GM19240 (cell line): ENCODE measurements at regions not wholly inside any gene's neighbourhood (a gene's known extent, or its start where the extent isn't known, plus 50 kb on each side); places are given as distances from the start of the nearest gene placed in this dataset.

Experiments
- DNase-seq: peaks from one replicate; pipeline ENCODE4 v3.0.0; 2011; ENCODE audit warnings: low spot score; ENCODE audit not compliant: insufficient read length

GRCh38 chr2:76323381-76323780, 612.7 kb upstream of the GCFC2 start:
- DNase-seq: no peak

DNA sequence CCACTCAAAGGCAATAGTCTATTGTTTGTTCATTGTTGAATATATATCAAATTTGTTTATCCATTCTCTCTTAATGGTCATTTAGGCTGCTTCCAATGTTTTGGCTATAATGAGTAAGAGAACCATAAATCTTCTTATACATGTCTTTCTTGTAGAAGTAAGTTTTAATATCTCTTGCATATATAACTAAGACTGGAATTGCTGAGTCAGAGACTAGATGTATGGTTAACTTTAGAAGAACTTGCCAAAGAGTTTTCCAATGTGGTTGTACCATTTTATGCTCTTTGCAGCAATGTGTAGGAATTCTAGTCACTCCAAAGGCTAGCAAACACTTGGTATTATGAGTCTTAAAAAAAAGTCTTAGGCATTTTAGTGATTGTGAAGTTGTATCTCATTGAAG, 610.0 kb upstream of the GCFC2 start:
- no peak for DNase-seq

GRCh38 chr2:76318848-76319360, 608.2 kb upstream of the GCFC2 start:
- no peak for DNase-seq

GRCh38 chr2:76316691-76317090, 606.0 kb upstream of the GCFC2 start:
- DNase-seq: no peak

GRCh38 chr2:76314271-76315020, 603.7 kb upstream of the GCFC2 start:
- no peak for DNase-seq

- no peak for DNase-seq
Measured at GRCh38 chr2:76312236-76312635, 601.5 kb upstream of the GCFC2 start.

- no peak for DNase-seq
Measured at GRCh38 chr2:76311728-76312127, 601.0 kb upstream of the GCFC2 start.

DNA sequence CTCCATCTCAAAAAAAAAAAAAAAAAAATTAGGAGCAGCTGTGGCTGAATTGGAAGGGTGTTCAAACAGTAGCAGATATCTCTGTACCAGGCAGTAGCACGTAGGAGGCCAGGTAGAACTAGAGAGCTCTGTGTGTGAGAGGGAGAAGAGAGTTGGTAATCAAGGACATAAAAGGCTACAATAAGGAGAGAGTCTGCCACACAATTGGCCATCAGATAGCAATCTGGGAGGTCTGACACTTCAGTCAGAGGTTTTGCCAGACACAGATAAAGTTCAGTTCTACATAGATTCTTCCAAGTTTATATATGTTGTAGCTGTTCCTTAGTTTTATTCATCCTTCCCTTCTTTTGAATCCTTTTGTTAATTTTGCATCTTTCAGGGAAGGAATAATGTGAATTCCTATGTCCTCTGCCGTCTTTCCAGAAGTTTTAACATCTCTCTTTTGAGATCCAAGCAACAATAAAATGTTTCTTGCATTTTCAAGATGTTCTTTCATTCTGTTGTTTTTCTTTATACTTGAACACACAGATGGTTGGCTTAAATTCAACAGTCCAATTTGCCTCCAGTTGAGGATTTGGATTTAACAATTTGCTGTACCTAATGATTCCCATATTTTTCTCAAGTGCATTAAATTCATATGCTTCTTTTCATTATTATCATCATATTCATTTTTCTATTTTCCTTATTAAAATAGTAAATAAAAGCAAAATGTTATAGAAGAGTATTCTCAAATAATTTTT, 600.3 kb upstream of the GCFC2 start:
- no peak for DNase-seq

GRCh38 chr2:76307495-76307894, 596.8 kb upstream of the GCFC2 start:
- no peak for DNase-seq

- no peak for DNase-seq
Measured at GRCh38 chr2:76298041-76298440, 587.3 kb upstream of the GCFC2 start.

DNA sequence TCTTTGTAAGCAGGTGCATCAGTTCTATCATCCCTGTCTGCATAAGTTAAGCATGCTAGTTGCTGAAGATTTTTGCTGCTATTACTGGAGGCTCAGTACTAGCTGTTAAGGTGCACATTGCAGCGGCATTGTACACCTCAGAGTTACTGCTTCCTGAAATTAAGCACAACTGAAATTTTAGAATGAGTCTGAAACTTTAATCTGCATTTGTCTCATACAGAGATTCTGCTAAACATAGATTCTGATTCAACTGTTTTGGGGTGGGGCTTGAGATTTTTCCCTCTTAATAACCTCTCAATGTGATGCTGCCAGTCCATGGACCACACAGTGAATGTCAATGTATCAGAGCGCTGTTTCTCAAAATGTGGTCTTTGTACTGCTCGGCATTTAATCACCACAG, 585.7 kb upstream of the GCFC2 start:
- no peak for DNase-seq

DNA sequence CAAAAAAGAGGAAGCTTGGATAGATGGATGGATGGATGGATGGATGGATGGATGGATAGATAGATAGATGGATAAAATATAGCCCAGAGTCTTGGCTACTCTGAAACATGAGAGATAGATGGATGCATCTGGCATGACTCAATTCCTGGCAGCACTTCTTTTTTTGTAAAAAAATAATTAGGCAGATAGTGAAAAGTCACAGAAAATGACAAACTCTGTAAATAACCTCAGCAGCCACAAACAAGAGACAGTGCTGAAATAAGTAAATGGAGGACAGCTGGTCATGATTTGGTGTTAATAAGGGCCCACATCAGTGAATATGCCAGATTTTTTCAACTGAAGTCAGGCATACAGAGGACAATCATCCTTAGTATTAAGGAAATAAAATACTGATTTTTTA, 585.0 kb upstream of the GCFC2 start:
- no peak for DNase-seq

DNA sequence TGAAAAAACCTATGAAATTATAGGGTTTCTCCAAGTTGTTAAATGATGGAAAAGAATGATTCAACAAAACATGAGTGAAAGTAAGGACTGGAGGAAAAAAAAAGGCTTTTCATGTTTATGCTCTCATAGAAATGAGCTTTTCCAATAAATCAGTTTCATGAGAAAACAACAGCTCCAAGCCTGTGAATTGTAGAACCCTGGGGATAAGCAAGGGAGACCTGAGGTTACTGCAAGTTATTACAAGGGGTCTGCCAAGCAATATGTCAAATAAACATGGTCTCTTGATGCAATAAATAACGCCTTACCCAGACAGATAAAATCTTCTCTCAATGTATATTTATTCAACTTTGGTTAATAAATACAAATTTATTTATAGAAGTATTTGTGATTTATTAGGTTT, 577.9 kb upstream of the GCFC2 start:
- no peak for DNase-seq

DNA sequence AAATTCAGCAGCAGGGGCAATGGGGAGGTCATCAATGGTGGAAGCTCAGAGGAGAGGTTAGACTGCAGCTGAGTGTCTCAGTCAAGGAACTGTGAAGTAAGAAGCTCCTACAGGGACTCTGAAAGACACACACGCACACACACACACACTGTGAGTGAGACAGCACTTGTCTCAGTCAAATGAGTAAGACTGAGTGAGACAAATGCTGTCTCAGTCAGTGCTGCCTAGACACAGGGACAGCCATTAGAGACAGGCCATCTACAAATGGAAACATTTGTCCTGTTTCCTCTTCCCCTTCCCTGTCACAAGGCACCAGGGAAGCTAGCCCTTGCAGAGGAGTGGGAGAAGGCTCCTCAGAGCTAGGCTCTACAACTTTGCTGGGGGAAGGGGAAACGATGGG, 577.4 kb upstream of the GCFC2 start:
- no peak for DNase-seq

GRCh38 chr2:76283350-76283749, 572.6 kb upstream of the GCFC2 start:
- DNase-seq: no peak

DNA sequence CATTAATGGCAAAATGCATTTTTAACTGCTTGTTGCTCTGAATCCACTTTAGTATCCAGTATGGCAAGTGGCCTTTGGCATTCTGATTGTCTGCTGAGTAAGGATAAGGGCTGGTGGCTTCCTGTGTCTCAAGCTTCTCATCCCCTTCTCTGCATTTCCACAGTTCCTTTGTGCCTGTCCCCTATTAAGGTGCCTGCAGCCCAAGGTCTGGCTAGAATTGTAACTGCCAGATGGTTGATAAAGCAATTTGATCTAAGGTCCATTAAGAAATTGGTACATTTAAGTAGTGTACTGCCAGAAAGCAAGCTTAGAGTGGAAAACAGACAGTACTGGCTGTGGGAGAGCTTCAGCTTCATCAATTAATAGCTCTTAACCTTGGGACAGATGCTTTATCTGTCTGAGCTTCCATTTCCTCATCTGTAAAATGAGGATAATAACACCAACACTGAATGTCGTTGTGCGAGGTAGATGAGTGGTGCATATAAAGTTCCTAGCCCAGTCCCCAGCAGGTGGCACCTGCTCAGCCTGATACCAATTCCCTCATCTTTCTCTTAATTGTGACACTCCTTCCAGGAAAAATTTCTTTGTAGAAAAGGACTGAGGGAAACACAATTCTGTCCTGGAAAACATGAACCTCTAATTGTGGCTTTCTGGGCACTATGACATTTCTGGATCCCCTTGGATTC, 570.6 kb upstream of the GCFC2 start:
- no peak for DNase-seq

DNA sequence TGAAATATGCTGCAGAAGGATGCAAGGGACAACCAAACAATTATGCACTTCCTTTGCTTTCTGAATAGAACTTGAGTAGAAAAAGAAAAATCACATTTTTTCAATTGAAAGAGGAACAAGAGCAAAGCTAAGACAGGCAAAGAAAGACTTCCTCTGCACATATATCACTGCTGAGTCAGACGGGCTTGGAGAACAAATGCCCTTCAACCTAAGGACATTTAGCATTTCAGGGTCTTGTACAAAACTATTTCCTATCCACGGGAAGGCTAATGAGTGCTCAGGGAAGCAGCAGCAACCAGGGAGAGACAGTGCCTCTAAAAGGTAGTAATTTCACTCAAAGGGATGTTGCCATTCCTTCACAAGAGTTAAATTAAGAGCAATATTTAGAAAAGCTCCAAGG, 570.0 kb upstream of the GCFC2 start:
- no peak for DNase-seq

- no peak for DNase-seq
Measured at GRCh38 chr2:76279142-76279541, 568.4 kb upstream of the GCFC2 start.

GRCh38 chr2:76275788-76276187, 565.1 kb upstream of the GCFC2 start:
- DNase-seq: no peak

GRCh38 chr2:76274676-76275075, 564.0 kb upstream of the GCFC2 start:
- no peak for DNase-seq

GRCh38 chr2:76274160-76274559, 563.4 kb upstream of the GCFC2 start:
- DNase-seq: no peak

GRCh38 chr2:76270096-76270710, 559.5 kb upstream of the GCFC2 start:
- no peak for DNase-seq
